Stomach (tissue), 4 donors: ENCODE measurements at regions not wholly inside any gene's neighbourhood (a gene's known extent, or its start where the extent isn't known, plus 50 kb on each side); places are given as distances from the start of the nearest gene placed in this dataset.

Source experiments
- POLR2A ChIP-seq, 4 donors: fragments of 450-650 bp; IDR thresholded peaks; one replicate each; pipeline ENCODE4 v1.6.1; 2016; ENCODE audit warnings: antibody characterized with exemption in 4 of 4, control low read depth in 2 of 4, mild to moderate bottlenecking in 1 of 4, moderate library complexity in 1 of 4
- POLR2AphosphoS5 ChIP-seq, 3 donors: sonication (generic); formaldehyde crosslinking; IDR thresholded peaks; one replicate each; pipeline ENCODE4 v1.6.1; 2016; ENCODE audit warnings: antibody characterized with exemption in 3 of 3
- TF ChIP-seq, protein P1 (sequence below), 7 experiments: fragments of 450-650 bp in 4 of 7; fragments of 200-600 bp in 3 of 7; sonication (generic) in 3 of 7; IDR thresholded peaks; one replicate each; pipeline ENCODE4 v1.5.1; 2016 to 2019; ENCODE audit warnings: antibody characterized with exemption in 7 of 7, control low read depth in 2 of 7, mild to moderate bottlenecking in 1 of 7

DNA sequence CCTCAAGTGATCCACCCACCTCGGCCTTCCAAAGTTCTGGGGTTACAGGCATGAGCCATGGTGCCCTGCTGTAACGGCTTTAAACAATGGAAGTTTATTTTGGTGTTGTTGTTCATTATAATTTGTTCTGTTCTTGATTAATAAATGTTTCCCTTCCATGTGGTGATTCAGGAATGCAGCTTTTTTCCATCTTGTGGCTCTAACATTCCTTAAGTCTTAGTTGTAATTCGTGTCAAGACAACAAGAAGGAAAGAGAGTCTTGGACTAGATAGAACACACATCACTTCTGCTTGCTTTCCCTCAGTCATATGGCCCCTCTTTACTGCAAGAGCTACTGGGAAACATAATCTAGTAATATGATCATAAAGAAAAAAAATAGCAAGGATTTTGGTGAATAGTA lies 211.6 kb downstream of the SLC6A15 start:
- no peak for TF ChIP-seq POLR2A (IDR thresholded peaks at IDR 0.05)
- TF ChIP-seq, protein P1, sequence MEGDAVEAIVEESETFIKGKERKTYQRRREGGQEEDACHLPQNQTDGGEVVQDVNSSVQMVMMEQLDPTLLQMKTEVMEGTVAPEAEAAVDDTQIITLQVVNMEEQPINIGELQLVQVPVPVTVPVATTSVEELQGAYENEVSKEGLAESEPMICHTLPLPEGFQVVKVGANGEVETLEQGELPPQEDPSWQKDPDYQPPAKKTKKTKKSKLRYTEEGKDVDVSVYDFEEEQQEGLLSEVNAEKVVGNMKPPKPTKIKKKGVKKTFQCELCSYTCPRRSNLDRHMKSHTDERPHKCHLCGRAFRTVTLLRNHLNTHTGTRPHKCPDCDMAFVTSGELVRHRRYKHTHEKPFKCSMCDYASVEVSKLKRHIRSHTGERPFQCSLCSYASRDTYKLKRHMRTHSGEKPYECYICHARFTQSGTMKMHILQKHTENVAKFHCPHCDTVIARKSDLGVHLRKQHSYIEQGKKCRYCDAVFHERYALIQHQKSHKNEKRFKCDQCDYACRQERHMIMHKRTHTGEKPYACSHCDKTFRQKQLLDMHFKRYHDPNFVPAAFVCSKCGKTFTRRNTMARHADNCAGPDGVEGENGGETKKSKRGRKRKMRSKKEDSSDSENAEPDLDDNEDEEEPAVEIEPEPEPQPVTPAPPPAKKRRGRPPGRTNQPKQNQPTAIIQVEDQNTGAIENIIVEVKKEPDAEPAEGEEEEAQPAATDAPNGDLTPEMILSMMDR (IDR thresholded peaks at IDR 0.05), result no peak
- TF ChIP-seq POLR2AphosphoS5 (IDR thresholded peaks at IDR 0.05), result no peak
